CD14-positive monocyte (primary cell): ENCODE measurements at regions not wholly inside any gene's neighbourhood (a gene's known extent, or its start where the extent isn't known, plus 50 kb on each side); places are given as distances from the start of the nearest gene placed in this dataset.

Source experiments
- DNase-seq, 3 donors: peaks; one replicate each; pipeline ENCODE4 v3.0.0-alpha.2; 2011 to 2022
- H2AFZ ChIP-seq: 2 replicates; pipeline ENCODE4 v1.6.0; 2012; ENCODE audit warnings: mild to moderate bottlenecking, low read depth, low read length, inconsistent platforms; ENCODE audit not compliant: insufficient read depth, poor library complexity, severe bottlenecking
- H3K27ac ChIP-seq, 2 donors: 1 replicate in 1 of 2; 2 replicates in 1 of 2; pipeline ENCODE4 v1.5.1; 2012 to 2013; ENCODE audit warnings: low read length in 2 of 2, control low read depth in 1 of 2, inconsistent platforms in 1 of 2, low read depth in 1 of 2, mild to moderate bottlenecking in 1 of 2
- H3K27me3 ChIP-seq, 2 donors: one replicate each; pipeline versions ENCODE4 v1.6.0 to v1.6.1; 2011 to 2013; ENCODE audit warnings: low read length in 2 of 2; ENCODE audit not compliant: control insufficient read depth in 2 of 2, insufficient read depth in 2 of 2
- H3K36me3 ChIP-seq, 2 donors: replicated peaks in 1 of 2; 1 replicate in 1 of 2; 2 replicates in 1 of 2; pipeline versions ENCODE4 v1.5.1 to v1.6.1; 2012 to 2013; ENCODE audit warnings: low read length in 2 of 2, control low read depth in 1 of 2, inconsistent platforms in 1 of 2, mild to moderate bottlenecking in 1 of 2; ENCODE audit not compliant: insufficient read depth in 2 of 2, control insufficient read depth in 1 of 2
- H3K4me1 ChIP-seq, 2 donors: 1 replicate in 1 of 2; 2 replicates in 1 of 2; pipeline versions ENCODE4 v1.5.1 to v1.6.1; 2012 to 2013; ENCODE audit warnings: low read length in 2 of 2, control low read depth in 1 of 2, inconsistent platforms in 1 of 2, mild to moderate bottlenecking in 1 of 2, moderate library complexity in 1 of 2; ENCODE audit not compliant: insufficient read depth in 2 of 2, control insufficient read depth in 1 of 2
- H3K4me2 ChIP-seq: replicated peaks from 2 replicates; pipeline ENCODE3; 2012; ENCODE audit warnings: low read length, moderate library complexity, mild to moderate bottlenecking; ENCODE audit not compliant: poor library complexity, severe bottlenecking; ENCODE audit errors: extremely low read depth
- H3K4me3 ChIP-seq, 3 experiments: fragments of 200-600 bp in 1 of 3; sonication (generic) in 1 of 3; replicated peaks in 1 of 3; 1 replicate in 2 of 3; 2 replicates in 1 of 3; pipeline ENCODE4 v1.5.1; 2011 to 2013; ENCODE audit warnings: low read length in 3 of 3, mild to moderate bottlenecking in 3 of 3, control low read depth in 2 of 3, low read depth in 2 of 3, inconsistent platforms in 1 of 3, moderate library complexity in 1 of 3
- H3K79me2 ChIP-seq: 2 replicates; pipeline ENCODE4 v1.6.0; 2012; ENCODE audit warnings: mild to moderate bottlenecking, control low read depth, inconsistent platforms, low read length, moderate library complexity; ENCODE audit not compliant: insufficient read depth
- H3K9ac ChIP-seq: 2 replicates; pipeline ENCODE4 v1.6.0; 2017; ENCODE audit warnings: low read length, mild to moderate bottlenecking; ENCODE audit not compliant: insufficient read depth, poor library complexity, severe bottlenecking
- H3K9me3 ChIP-seq, 2 donors: replicated peaks in 1 of 2; 1 replicate in 1 of 2; 2 replicates in 1 of 2; pipeline versions ENCODE4 v1.5.1 to v1.6.1; 2012 to 2013; ENCODE audit warnings: low read length in 2 of 2, control low read depth in 1 of 2; ENCODE audit not compliant: control insufficient read depth in 1 of 2, insufficient read depth in 1 of 2
- H4K20me1 ChIP-seq: 2 replicates; pipeline ENCODE4 v1.6.0; 2012; ENCODE audit warnings: mild to moderate bottlenecking, low read length, control low read depth, moderate library complexity; ENCODE audit not compliant: insufficient read depth
- H3K27ac Mint-ChIP-seq, 7 donors: one replicate each; pipeline ENCODE4 v1.8.0; 2020; ENCODE audit warnings: mild to moderate bottlenecking in 7 of 7, mixed read lengths in 7 of 7, moderate library complexity in 6 of 7, inconsistent platforms in 2 of 7
- H3K27me3 Mint-ChIP-seq, 3 donors: one replicate each; pipeline ENCODE4 v1.8.0; 2021 to 2022; ENCODE audit warnings: low read depth in 3 of 3, mild to moderate bottlenecking in 3 of 3, mixed read lengths in 3 of 3, moderate library complexity in 3 of 3, inconsistent platforms in 1 of 3
- H3K36me3 Mint-ChIP-seq, 2 donors: one replicate each; pipeline ENCODE4 v1.8.0; 2020; ENCODE audit warnings: mixed read lengths in 2 of 2, inconsistent platforms in 1 of 2, mild to moderate bottlenecking in 1 of 2
- H3K4me1 Mint-ChIP-seq: one replicate; pipeline ENCODE4 v1.8.0; 2020; ENCODE audit warnings: mild to moderate bottlenecking, mixed read lengths
- H3K4me3 Mint-ChIP-seq, 2 donors: one replicate each; pipeline ENCODE4 v1.8.0; 2020; ENCODE audit warnings: mild to moderate bottlenecking in 2 of 2, mixed read lengths in 2 of 2, moderate library complexity in 1 of 2
- H3K9me3 Mint-ChIP-seq, 7 donors: one replicate each; pipeline ENCODE4 v1.8.0; 2020 to 2022; ENCODE audit warnings: mixed read lengths in 7 of 7, mild to moderate bottlenecking in 6 of 7, moderate library complexity in 6 of 7, inconsistent platforms in 2 of 7
- CTCF ChIP-seq: fragments of 200-600 bp; IDR thresholded peaks from one replicate; pipeline ENCODE4 v1.8.0; 2022; ENCODE audit warnings: antibody characterized with exemption, mild to moderate bottlenecking
- WGBS: methylation state at CpG from one replicate; pipeline ENCODE4 v1.1.5; 2013; ENCODE audit warnings: missing lambda C conversion rate; ENCODE audit not compliant: insufficient coverage; 5-methylcytosine and 5-hydroxymethylcytosine counted together
- intact Hi-C, 2 donors: fragments of 100-400 bp; cut with micrococcal nuclease; formaldehyde crosslinking; loops; one replicate each; pipeline versions ENCODE4 v1.15.0 to v1.15.1; 2023

- Histone ChIP-seq H3K4me1 (no peaks in the 10 kb centered on the region), H3K27ac (no peak overlapping the region), H3K9me3 (no peaks in the 10 kb centered on the region), H3K4me2 (no peak overlapping the region), H3K79me2 (no peaks in the 10 kb centered on the region), H3K9ac (no peak overlapping the region), H3K27me3 (no peaks in the 10 kb centered on the region), H3K4me3 (no peak overlapping the region), H4K20me1 (no peaks in the 10 kb centered on the region), H2AFZ (no peak overlapping the region), H3K36me3 (no peaks in the 10 kb centered on the region)
- no peak for DNase-seq
- intact Hi-C loops = no loop called here
- no peaks in the 10 kb centered on the region for H3K27me3 Mint-ChIP-seq
- no peak for TF ChIP-seq CTCF
- H3K4me3 Mint-ChIP-seq = no peak overlapping the region
- H3K27ac Mint-ChIP-seq = no peak overlapping the region
- 100% methylated on average over 2 of the region's 3 CpGs for WGBS
- H3K9me3 Mint-ChIP-seq = peaks cover 0 to 10% (median 3%) of the 10 kb centered on the region in 7 donors
- no peaks in the 10 kb centered on the region for H3K4me1 Mint-ChIP-seq
- no peaks in the 10 kb centered on the region for H3K36me3 Mint-ChIP-seq
Observed at GRCh38 chr14:80385336-80385735, 174.0 kb upstream of the DIO2 start.

GRCh38 chr14:80383223-80383622 is 171.9 kb upstream of the DIO2 start:
- no peak overlapping the region for H3K4me3 Mint-ChIP-seq
- 100% methylated on average over 1 of the region's 1 CpG for WGBS
- TF ChIP-seq CTCF = no peak
- Histone ChIP-seq H4K20me1 (no peaks in the 10 kb centered on the region), H3K27ac (no peak overlapping the region), H2AFZ (no peak overlapping the region), H3K36me3 (no peaks in the 10 kb centered on the region), H3K4me2 (no peak overlapping the region), H3K9ac (no peak overlapping the region), H3K4me1 (no peaks in the 10 kb centered on the region), H3K27me3 (no peaks in the 10 kb centered on the region), H3K4me3 (no peak overlapping the region), H3K9me3 (no peaks in the 10 kb centered on the region), H3K79me2 (no peaks in the 10 kb centered on the region)
- no peaks in the 10 kb centered on the region for H3K4me1 Mint-ChIP-seq
- peaks cover 0 to 2% (median 1%) of the 10 kb centered on the region in 3 donors for H3K27me3 Mint-ChIP-seq
- no peak overlapping the region for H3K27ac Mint-ChIP-seq
- intact Hi-C loops = no loop called here
- DNase-seq = no peak
- H3K36me3 Mint-ChIP-seq = no peaks in the 10 kb centered on the region
- H3K9me3 Mint-ChIP-seq = peaks cover 0 to 10% (median 3%) of the 10 kb centered on the region in 7 donors
